ENCODE measurements at regions not wholly inside any gene's neighbourhood (a gene's known extent, or its start where the extent isn't known, plus 50 kb on each side); places are given as distances from the start of the nearest gene placed in this dataset.

DNA sequence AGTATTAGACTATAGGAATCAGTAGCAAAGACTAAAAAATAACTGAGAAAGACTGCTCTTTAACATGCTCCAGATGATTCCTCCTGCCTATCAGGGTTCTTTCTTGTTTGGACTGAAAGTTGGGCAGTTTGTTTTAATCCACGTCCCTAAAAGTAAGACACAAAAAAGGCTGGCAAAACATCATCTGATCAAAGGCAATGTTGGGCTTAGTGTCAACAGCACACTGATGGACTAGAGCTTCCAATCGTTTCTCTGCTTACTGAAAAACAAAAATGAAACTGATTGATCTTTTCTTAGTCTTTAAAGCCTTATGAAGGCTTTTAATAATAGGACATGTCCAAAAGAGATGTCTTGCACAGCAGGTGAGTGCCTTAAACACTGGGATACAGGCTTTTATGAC, 1567.9 kb upstream of the PRR20A start:
- Histone ChIP-seq H3K4me1 (replicated peaks in 1 of 2) (no peaks in the 10 kb centered on the region), H3K36me3 (replicated peaks in 1 of 2) (no peaks in the 10 kb centered on the region), H3K27me3 (no peaks in the 10 kb centered on the region), H3K9me3 (replicated peaks in 1 of 3) (no peaks in the 10 kb centered on the region), H3K27ac (no peak overlapping the region), H3K4me3 (no peak overlapping the region)
- WGBS, 4 donors = 24 to 47% (median 39%) methylated on average over 2 of the region's 2 CpGs
- intact Hi-C loops (cut with DNase I) = no loop called here
- no peak for DNase-seq
- no peak for TF ChIP-seq POLR2A (IDR thresholded peaks at IDR 0.05)
- TF ChIP-seq, protein P1, sequence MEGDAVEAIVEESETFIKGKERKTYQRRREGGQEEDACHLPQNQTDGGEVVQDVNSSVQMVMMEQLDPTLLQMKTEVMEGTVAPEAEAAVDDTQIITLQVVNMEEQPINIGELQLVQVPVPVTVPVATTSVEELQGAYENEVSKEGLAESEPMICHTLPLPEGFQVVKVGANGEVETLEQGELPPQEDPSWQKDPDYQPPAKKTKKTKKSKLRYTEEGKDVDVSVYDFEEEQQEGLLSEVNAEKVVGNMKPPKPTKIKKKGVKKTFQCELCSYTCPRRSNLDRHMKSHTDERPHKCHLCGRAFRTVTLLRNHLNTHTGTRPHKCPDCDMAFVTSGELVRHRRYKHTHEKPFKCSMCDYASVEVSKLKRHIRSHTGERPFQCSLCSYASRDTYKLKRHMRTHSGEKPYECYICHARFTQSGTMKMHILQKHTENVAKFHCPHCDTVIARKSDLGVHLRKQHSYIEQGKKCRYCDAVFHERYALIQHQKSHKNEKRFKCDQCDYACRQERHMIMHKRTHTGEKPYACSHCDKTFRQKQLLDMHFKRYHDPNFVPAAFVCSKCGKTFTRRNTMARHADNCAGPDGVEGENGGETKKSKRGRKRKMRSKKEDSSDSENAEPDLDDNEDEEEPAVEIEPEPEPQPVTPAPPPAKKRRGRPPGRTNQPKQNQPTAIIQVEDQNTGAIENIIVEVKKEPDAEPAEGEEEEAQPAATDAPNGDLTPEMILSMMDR (IDR thresholded peaks at IDR 0.05) = no peak

DNA sequence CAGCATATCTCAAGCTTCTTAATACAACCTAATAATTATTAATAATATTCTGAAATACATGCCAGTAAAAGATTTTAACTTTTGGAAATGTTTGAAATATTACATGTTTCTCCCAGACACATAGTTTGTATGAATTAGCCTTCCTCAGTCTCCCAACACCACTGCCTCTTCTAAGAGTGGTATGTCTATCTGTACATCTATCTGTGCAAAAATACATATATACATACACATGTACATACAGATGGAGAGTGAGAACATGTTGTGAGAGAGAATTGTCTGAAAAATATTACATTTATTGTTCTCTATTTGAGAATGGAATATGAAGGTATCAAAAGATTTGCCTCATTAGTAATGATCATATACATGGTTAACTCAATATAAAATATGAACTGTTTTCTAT, 1567.2 kb upstream of the PRR20A start:
- intact Hi-C loops (cut with DNase I) = no loop called here
- Histone ChIP-seq H3K36me3 (replicated peaks in 1 of 2) (no peaks in the 10 kb centered on the region), H3K4me3 (no peak overlapping the region), H3K9me3 (replicated peaks in 1 of 3) (no peaks in the 10 kb centered on the region), H3K4me1 (replicated peaks in 1 of 2) (no peaks in the 10 kb centered on the region), H3K27ac (no peak overlapping the region), H3K27me3 (no peaks in the 10 kb centered on the region)
- no peak for DNase-seq
- no peak for TF ChIP-seq POLR2A (IDR thresholded peaks at IDR 0.05)
- TF ChIP-seq, protein P1 (IDR thresholded peaks at IDR 0.05) = no peak

DNA sequence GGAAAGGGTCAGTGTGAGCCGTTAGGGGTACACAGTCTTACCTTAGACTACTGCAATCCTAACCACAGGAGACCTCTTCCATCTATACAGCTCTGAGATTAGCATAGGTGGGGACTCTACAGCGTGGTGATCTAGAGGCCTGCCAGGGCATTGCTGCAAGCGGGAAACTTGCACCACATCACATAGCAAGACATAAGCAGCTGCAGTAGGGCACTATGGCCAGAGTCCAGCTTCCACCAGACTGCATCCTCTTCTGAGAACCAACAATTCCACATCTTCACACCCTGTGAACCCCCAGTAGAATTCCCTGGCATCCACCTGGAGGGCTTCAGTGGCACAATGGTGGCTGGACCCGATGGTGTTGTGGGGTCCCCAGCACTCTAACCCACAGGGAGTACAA, 1564.3 kb upstream of the PRR20A start:
- WGBS, 4 donors = 50 to 87% (median 77%) methylated on average over 2 to 4 of the region's 4 CpGs
- DNase-seq = no peak
- intact Hi-C loops (cut with DNase I) = no loop called here

DNA sequence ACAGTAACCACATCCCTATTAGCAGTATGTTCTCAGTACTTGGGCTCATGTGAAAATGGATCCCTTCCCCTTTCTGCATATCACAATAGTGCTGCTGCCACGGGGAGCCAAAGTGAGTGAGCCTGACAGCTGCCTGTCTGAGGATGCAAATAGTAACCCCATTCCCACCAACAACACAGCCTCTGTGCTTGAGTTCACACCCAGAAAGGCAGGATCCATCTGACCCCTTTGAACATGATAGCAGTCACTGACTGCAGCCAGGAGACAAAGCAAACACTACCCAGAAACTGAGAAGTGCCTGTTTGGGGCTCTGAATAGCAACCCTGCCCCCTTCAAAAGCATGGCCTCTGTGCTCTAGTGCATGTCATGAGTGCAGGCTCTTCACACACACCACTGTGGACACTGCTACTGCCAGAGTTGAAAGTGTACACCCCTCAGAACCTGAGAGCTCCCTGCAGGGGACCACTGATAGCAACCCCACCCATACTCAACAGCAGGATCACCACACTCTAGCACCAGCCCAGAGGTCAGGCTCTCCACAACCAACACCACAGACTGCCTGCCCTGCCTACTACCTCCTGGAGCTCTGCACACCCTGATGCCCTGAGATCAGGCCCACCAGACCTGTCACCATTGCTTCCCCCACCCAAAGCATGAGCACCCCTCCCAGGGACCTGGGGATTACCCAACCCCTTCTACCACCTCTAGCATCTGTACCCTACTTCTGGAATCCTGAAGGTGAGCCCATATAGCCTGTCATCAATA, 1563.5 kb upstream of the PRR20A start:
- 0 to 43% (median 21%) methylated on average over 1 of the region's 1 CpG; no CpG with 5 or more reads in 1 of the 4 donors for WGBS, 4 donors

More for the DNA sequence above, 1564.3 kb upstream of the PRR20A start:
- H3K36me3 ChIP-seq (replicated peaks in 1 of 2) = no peaks in the 10 kb centered on the region
- H3K9me3 ChIP-seq (replicated peaks in 1 of 3) = no peaks in the 10 kb centered on the region
- no peak overlapping the region for H3K27ac ChIP-seq
- TF ChIP-seq, protein P1 (IDR thresholded peaks at IDR 0.05) = no peak
- no peak for TF ChIP-seq POLR2A (IDR thresholded peaks at IDR 0.05)
- H3K4me1 ChIP-seq (replicated peaks in 1 of 2) = no peaks in the 10 kb centered on the region
- no peak overlapping the region for H3K4me3 ChIP-seq
- H3K27me3 ChIP-seq = no peaks in the 10 kb centered on the region

More for the DNA sequence above, 1563.5 kb upstream of the PRR20A start:
- intact Hi-C loops (cut with DNase I) = no loop called here
- no peak for DNase-seq
- H3K27ac ChIP-seq = no peak overlapping the region
- H3K4me3 ChIP-seq = no peak overlapping the region
- no peaks in the 10 kb centered on the region for H3K36me3 ChIP-seq (replicated peaks in 1 of 2)
- H3K9me3 ChIP-seq (replicated peaks in 1 of 3) = no peaks in the 10 kb centered on the region
- no peak for TF ChIP-seq POLR2A (IDR thresholded peaks at IDR 0.05)
- TF ChIP-seq, protein P1 (IDR thresholded peaks at IDR 0.05) = no peak
- no peaks in the 10 kb centered on the region for H3K27me3 ChIP-seq
- no peaks in the 10 kb centered on the region for H3K4me1 ChIP-seq (replicated peaks in 1 of 2)
